AG10803 (cell line): ENCODE measurements at regions not wholly inside any gene's neighbourhood (a gene's known extent, or its start where the extent isn't known, plus 50 kb on each side); places are given as distances from the start of the nearest gene placed in this dataset.

ENCODE experiments used
- DNase-seq: peaks from one replicate; pipeline ENCODE4 v3.0.0; 2010; ENCODE audit warnings: low read depth
- H3K4me3 ChIP-seq: 2 replicates; pipeline ENCODE4 v1.5.1; 2011; ENCODE audit warnings: mild to moderate bottlenecking, low read length, control low read depth
- TF ChIP-seq, protein P1 (sequence below): conservative IDR thresholded peaks from 2 replicates; pipeline ENCODE4 v1.5.1; 2011; ENCODE audit warnings: mild to moderate bottlenecking, low read length, control low read depth, inconsistent platforms

GRCh38 chrX:13518126-13518525, 51.3 kb upstream of the EGFL6 start:
- TF ChIP-seq, protein P1, sequence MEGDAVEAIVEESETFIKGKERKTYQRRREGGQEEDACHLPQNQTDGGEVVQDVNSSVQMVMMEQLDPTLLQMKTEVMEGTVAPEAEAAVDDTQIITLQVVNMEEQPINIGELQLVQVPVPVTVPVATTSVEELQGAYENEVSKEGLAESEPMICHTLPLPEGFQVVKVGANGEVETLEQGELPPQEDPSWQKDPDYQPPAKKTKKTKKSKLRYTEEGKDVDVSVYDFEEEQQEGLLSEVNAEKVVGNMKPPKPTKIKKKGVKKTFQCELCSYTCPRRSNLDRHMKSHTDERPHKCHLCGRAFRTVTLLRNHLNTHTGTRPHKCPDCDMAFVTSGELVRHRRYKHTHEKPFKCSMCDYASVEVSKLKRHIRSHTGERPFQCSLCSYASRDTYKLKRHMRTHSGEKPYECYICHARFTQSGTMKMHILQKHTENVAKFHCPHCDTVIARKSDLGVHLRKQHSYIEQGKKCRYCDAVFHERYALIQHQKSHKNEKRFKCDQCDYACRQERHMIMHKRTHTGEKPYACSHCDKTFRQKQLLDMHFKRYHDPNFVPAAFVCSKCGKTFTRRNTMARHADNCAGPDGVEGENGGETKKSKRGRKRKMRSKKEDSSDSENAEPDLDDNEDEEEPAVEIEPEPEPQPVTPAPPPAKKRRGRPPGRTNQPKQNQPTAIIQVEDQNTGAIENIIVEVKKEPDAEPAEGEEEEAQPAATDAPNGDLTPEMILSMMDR: no peak
- DNase-seq: no peak
- no peak overlapping the region for H3K4me3 ChIP-seq

DNA sequence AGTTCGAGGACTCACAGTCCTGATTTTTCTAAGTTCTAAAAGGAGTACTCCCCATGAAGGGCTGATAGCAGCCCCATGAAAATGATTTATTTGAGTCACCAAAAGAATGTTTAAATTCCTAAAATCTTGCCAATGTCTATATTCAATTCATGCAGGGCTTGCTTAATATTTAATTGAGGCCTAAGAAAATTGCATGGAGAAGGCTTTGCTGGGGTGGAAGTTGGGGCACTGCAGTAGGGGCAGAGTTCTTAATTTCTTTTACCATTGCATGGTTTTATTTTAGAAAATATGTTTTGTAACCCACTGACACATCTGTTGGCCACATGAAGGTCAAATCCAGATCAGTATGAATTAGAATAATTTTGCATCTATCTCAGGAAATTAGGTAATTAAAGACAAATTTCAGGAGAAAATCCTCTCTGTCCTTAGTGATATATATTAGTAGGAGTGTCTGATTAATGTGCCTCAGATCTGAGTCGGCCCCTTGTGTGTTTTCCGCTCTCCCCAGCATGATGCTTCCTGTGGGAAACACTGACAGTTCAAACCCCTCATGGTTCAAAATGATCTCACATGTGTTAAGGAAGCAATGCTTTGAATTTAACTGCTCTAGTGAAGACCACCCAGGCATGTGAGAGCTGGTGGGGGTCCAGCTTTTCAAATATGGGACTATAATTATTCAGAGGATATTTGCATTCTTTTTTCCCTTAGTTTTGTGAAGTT, 54.0 kb upstream of the EGFL6 start:
- no peak overlapping the region for H3K4me3 ChIP-seq
- DNase-seq: peak; percentile 85
- TF ChIP-seq, protein P1: no peak

- TF ChIP-seq, protein P1: no peak
- no peak overlapping the region for H3K4me3 ChIP-seq
- peak; percentile 46 for DNase-seq
These were observed 57.5 kb upstream of the EGFL6 start for GRCh38 chrX:13511944-13512330.

GRCh38 chrX:13511241-13511943, 58.0 kb upstream of the EGFL6 start:
- TF ChIP-seq, protein P1: no peak
- no peak overlapping the region for H3K4me3 ChIP-seq
- DNase-seq: no peak

- no peak overlapping the region for H3K4me3 ChIP-seq
- TF ChIP-seq, protein P1: no peak
- DNase-seq: no peak
These were observed 61.5 kb upstream of the EGFL6 start for GRCh38 chrX:13507893-13508292.

DNA sequence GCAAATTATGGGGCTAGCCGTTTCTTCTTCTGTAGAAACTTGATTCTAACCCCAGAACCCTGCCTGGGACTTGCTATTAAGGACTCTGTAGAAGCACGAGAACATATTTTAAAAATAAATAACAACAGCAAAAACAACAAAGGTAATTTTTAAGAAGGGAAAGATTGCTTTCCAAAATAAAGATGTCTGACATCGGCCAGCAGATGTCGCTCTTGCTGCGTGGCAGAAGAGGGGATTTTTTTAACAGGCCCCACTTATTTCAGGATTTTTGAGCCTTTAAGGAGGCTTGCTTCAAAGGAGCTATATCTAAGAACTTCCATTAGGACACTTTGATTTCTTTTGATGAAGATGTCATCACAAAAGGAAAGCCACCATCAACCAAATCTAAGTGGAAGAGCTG, 62.8 kb upstream of the EGFL6 start:
- TF ChIP-seq, protein P1: peak; percentile 70
- H3K4me3 ChIP-seq: no peak overlapping the region
- DNase-seq: peak; percentile 48

DNA sequence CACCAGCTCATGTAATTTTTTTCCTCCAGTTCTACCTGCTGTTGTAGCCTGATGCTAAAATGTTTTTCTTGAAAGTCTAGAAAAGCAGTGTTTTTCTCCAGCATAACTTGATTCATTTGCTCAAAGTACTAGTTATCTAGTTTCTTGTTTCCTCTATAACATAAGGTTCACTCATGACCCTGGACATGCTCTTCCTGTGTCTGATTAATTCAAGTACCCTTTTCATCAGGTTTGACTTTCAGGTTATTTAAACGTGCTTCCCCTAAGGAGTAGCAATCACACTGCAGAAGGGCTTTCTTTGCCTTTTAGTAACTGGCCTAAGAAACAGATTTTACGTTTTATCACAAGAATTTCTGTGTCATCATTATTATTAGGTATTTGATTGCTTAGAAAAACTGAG, 66.8 kb upstream of the EGFL6 start:
- no peak for DNase-seq
- TF ChIP-seq, protein P1: no peak
- no peak overlapping the region for H3K4me3 ChIP-seq
